Forelimb muscle (tissue), 1 donor: ENCODE measurements at regions not wholly inside any gene's neighbourhood (a gene's known extent, or its start where the extent isn't known, plus 50 kb on each side); places are given as distances from the start of the nearest gene placed in this dataset.

Source experiments
- DNase-seq: peaks from one replicate; pipeline ENCODE4 v3.0.0-alpha.2; 2013; ENCODE audit warnings: low read depth

- DNase-seq: no peak
These were observed 284.1 kb upstream of the AMOT start for GRCh38 chrX:113124693-113125092.

GRCh38 chrX:113075521-113075920 is 234.9 kb upstream of the AMOT start:
- DNase-seq: no peak

- DNase-seq: no peak
These were observed 219.1 kb upstream of the AMOT start for GRCh38 chrX:113059714-113060113.

GRCh38 chrX:113058634-113059033 is 218.0 kb upstream of the AMOT start:
- no peak for DNase-seq

- DNase-seq: no peak
These were observed 208.3 kb upstream of the AMOT start for GRCh38 chrX:113048896-113049295.

- DNase-seq: no peak
These were observed 207.8 kb upstream of the AMOT start for GRCh38 chrX:113048480-113048879.

GRCh38 chrX:113033966-113034680 is 193.5 kb upstream of the AMOT start:
- DNase-seq: no peak

GRCh38 chrX:113019958-113020357 is 179.3 kb upstream of the AMOT start:
- DNase-seq: no peak

GRCh38 chrX:113009837-113010236 is 169.2 kb upstream of the AMOT start:
- no peak for DNase-seq

- DNase-seq: no peak
These were observed 168.4 kb upstream of the AMOT start for GRCh38 chrX:113009029-113009428.

- DNase-seq: no peak
These were observed 161.2 kb upstream of the AMOT start for GRCh38 chrX:113001836-113002235.

- DNase-seq: no peak
These were observed 157.4 kb upstream of the AMOT start for GRCh38 chrX:112997991-112998390.

- no peak for DNase-seq
These were observed 151.2 kb upstream of the AMOT start for GRCh38 chrX:112991801-112992200.

GRCh38 chrX:112979879-112980278 is 139.2 kb upstream of the AMOT start:
- DNase-seq: no peak

GRCh38 chrX:112968351-112969133 is 127.9 kb upstream of the AMOT start:
- no peak for DNase-seq

- no peak for DNase-seq
These were observed 127.3 kb upstream of the AMOT start for GRCh38 chrX:112967903-112968302.

GRCh38 chrX:112967341-112967740 is 126.7 kb upstream of the AMOT start:
- DNase-seq: no peak

- DNase-seq: no peak
These were observed 121.3 kb upstream of the AMOT start for GRCh38 chrX:112961981-112962380.

GRCh38 chrX:112947981-112948615 is 107.5 kb upstream of the AMOT start:
- no peak for DNase-seq

GRCh38 chrX:112946227-112946626 is 105.6 kb upstream of the AMOT start:
- DNase-seq: no peak

GRCh38 chrX:112945826-112946225 is 105.2 kb upstream of the AMOT start:
- no peak for DNase-seq

- no peak for DNase-seq
These were observed 100.7 kb upstream of the AMOT start for GRCh38 chrX:112941209-112941837.
